ENCODE measurements at regions not wholly inside any gene's neighbourhood (a gene's known extent, or its start where the extent isn't known, plus 50 kb on each side); places are given as distances from the start of the nearest gene placed in this dataset.
A peak's percentile ranks its signal among the peaks of the same experiment; 100 is the strongest.

GRCh38 chr2:126496493-126496892, 159.5 kb upstream of the GYPC start (continued):
- TF ChIP-seq E2F8 (IDR thresholded peaks at IDR 0.05; ENCODE audit: low read depth, partially characterized antibody) (no peak), ZNF207 (IDR thresholded peaks at IDR 0.05; ENCODE audit: borderline replicate concordance) (no peak), PKNOX1 (IDR thresholded peaks at IDR 0.05) (no peak), IRF5 (IDR thresholded peaks at IDR 0.05; ENCODE audit: borderline replicate concordance) (no peak), TAF1 (IDR thresholded peaks at IDR 0.05; ENCODE audit: borderline replicate concordance, low read depth, low read length) (no peak), IRF4 (IDR thresholded peaks at IDR 0.05; ENCODE audit: low read depth, low read length) (peak; percentile 35; the same call in 1 of the 2 replicates), NFXL1 (IDR thresholded peaks at IDR 0.05; ENCODE audit: borderline replicate concordance) (no peak), DPF2 (IDR thresholded peaks at IDR 0.05) (no peak), ZNF217 (IDR thresholded peaks at IDR 0.05) (no peak), FOS (IDR thresholded peaks at IDR 0.05; ENCODE audit: borderline replicate concordance, extremely low read depth, insufficient read length) (no peak), ATF3 (IDR thresholded peaks at IDR 0.05; ENCODE audit: borderline replicate concordance, extremely low read depth, low read depth, low read length) (no peak), HDGF (IDR thresholded peaks at IDR 0.05) (no peak), NFYA (IDR thresholded peaks at IDR 0.05; ENCODE audit: borderline replicate concordance, low read depth, low read length) (no peak), ZBTB33 (IDR thresholded peaks at IDR 0.05) (no peak), ESRRA (IDR thresholded peaks at IDR 0.05; ENCODE audit: low read length) (no peak), SPI1 (IDR thresholded peaks at IDR 0.05; ENCODE audit: borderline replicate concordance, insufficient read depth, low read depth, low read length) (no peak), PRDM15 (CRISPR knock-in tag; IDR thresholded peaks at IDR 0.05) (no peak)

Data from GM12878 (cell line).